Hematopoietic multipotent progenitor cell treated with erythropoietin and hydrocortisone succinate and interleukin-3 and kit ligand, for 6 days (in vitro differentiated cells): ENCODE measurements at regions not wholly inside any gene's neighbourhood (a gene's known extent, or its start where the extent isn't known, plus 50 kb on each side); places are given as distances from the start of the nearest gene placed in this dataset.

ENCODE experiments used
- DNase-seq: peaks from one replicate; pipeline ENCODE4 v3.0.0-alpha.2; 2015

- DNase-seq, result no peak
These were observed 298.3 kb downstream of the CDH11 start for GRCh38 chr16:64823481-64824075.

GRCh38 chr16:64809876-64810629 is 311.8 kb downstream of the CDH11 start:
- DNase-seq, result no peak

GRCh38 chr16:64808474-64808873 is 313.4 kb downstream of the CDH11 start:
- no peak for DNase-seq

GRCh38 chr16:64791756-64792155 is 330.1 kb downstream of the CDH11 start:
- DNase-seq, result no peak

GRCh38 chr16:64784635-64785034 is 337.2 kb downstream of the CDH11 start:
- DNase-seq, result no peak

- DNase-seq, result no peak
These were observed 339.4 kb downstream of the CDH11 start for GRCh38 chr16:64782484-64782883.

- no peak for DNase-seq
These were observed 341.4 kb downstream of the CDH11 start for GRCh38 chr16:64780445-64780844.

GRCh38 chr16:64778777-64779176 is 343.1 kb downstream of the CDH11 start:
- DNase-seq, result no peak

- DNase-seq, result no peak
These were observed 348.2 kb downstream of the CDH11 start for GRCh38 chr16:64773638-64774037.

- no peak for DNase-seq
These were observed 348.7 kb downstream of the CDH11 start for GRCh38 chr16:64773184-64773583.

- no peak for DNase-seq
These were observed 350.6 kb downstream of the CDH11 start for GRCh38 chr16:64771273-64771672.

GRCh38 chr16:64762211-64762610 is 359.7 kb downstream of the CDH11 start:
- no peak for DNase-seq

- no peak for DNase-seq
These were observed 367.6 kb downstream of the CDH11 start for GRCh38 chr16:64754279-64754678.

- DNase-seq, result no peak
These were observed 370.0 kb downstream of the CDH11 start for GRCh38 chr16:64751906-64752305.

- no peak for DNase-seq
These were observed 372.5 kb downstream of the CDH11 start for GRCh38 chr16:64749346-64749745.

GRCh38 chr16:64745258-64745930 is 376.5 kb downstream of the CDH11 start:
- DNase-seq, result no peak

- DNase-seq, result no peak
These were observed 379.2 kb downstream of the CDH11 start for GRCh38 chr16:64742455-64743223.

- DNase-seq, result no peak
These were observed 381.6 kb downstream of the CDH11 start for GRCh38 chr16:64740261-64740660.

- no peak for DNase-seq
These were observed 383.4 kb downstream of the CDH11 start for GRCh38 chr16:64738321-64738960.

GRCh38 chr16:64736857-64737256 is 385.0 kb downstream of the CDH11 start:
- no peak for DNase-seq

- no peak for DNase-seq
These were observed 390.0 kb downstream of the CDH11 start for GRCh38 chr16:64731891-64732290.

- DNase-seq, result no peak
These were observed 391.6 kb downstream of the CDH11 start for GRCh38 chr16:64730261-64730660.

GRCh38 chr16:64724339-64724738 is 397.5 kb downstream of the CDH11 start:
- no peak for DNase-seq
